ENCODE measurements at regions not wholly inside any gene's neighbourhood (a gene's known extent, or its start where the extent isn't known, plus 50 kb on each side); places are given as distances from the start of the nearest gene placed in this dataset.

DNA sequence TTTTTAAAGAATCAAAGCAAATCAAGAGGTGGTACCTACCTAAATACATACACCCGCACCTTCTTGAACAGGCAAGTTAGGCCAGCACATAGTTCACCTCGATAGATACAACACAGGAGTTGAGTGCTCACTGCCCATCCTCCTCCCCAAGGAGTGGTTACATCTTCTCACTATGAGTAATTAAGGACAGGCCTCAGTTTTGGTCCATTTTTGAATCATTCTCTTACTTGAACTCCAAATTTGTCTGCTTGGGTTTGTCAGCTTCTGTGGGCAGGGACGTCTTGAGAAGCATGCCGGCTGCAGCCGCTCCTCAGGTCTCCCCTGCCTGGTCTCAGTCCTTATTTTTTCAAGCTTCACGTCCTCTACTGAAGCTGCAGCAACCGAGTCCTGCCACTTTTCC lies 190.6 kb upstream of the RBPJ start:
- TF ChIP-seq, protein P1, sequence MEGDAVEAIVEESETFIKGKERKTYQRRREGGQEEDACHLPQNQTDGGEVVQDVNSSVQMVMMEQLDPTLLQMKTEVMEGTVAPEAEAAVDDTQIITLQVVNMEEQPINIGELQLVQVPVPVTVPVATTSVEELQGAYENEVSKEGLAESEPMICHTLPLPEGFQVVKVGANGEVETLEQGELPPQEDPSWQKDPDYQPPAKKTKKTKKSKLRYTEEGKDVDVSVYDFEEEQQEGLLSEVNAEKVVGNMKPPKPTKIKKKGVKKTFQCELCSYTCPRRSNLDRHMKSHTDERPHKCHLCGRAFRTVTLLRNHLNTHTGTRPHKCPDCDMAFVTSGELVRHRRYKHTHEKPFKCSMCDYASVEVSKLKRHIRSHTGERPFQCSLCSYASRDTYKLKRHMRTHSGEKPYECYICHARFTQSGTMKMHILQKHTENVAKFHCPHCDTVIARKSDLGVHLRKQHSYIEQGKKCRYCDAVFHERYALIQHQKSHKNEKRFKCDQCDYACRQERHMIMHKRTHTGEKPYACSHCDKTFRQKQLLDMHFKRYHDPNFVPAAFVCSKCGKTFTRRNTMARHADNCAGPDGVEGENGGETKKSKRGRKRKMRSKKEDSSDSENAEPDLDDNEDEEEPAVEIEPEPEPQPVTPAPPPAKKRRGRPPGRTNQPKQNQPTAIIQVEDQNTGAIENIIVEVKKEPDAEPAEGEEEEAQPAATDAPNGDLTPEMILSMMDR (IDR thresholded peaks at IDR 0.05; ENCODE audit: low read depth, low read length) = no peak
- DNase-seq (ENCODE audit: extremely low read depth, low read depth) = no peak

DNA sequence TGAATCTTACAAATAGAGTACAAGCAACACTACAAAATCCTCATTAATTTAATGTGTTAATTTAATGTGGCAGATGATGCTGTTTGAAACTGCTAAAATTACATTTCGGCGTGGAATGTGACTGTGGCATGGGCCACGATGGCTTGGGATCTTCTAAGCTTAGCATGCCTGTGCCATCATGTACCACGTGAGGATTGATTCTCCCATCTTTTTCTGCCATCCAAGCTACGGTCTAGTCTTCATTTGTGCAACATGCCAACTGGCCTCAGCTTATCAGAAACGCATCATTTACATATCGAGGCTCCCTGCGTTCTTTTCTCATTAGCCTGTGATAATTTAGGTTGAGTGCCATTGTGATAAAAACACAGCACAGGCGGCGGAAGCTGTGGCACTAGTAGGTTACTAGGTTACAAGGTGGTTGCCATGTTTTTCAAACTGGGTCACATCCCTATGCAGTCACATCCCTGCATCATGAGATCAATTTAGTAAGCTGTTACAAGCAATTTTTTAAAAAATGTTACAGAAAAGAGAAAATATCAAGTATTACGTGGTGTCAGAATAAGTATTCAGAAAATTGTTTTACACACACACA lies 189.9 kb upstream of the RBPJ start:
- DNase-seq (ENCODE audit: extremely low read depth, low read depth) = no peak
- TF ChIP-seq, protein P1 (IDR thresholded peaks at IDR 0.05; ENCODE audit: low read depth, low read length) = no peak

DNA sequence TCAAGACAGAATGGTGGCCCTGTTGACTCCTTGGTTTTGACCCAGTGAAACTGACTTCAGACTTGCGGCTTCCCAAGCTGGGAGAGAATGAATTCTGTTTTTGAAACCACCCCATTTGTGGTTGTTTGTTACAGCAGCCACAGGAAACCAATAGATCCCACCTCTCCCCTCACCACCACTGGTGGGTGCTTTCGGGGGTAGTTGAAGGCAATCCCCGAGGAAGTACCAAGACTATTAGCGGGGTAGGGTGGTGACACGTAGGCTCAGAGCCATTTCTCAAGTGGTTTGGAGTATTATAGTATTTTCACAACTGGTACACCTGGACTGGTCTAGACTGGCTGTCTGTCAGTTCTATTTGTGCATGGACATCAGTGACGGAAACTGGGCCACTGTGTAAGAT lies 189.1 kb upstream of the RBPJ start:
- no peak for DNase-seq (ENCODE audit: extremely low read depth, low read depth)
- TF ChIP-seq, protein P1 (IDR thresholded peaks at IDR 0.05; ENCODE audit: low read depth, low read length) = no peak

DNA sequence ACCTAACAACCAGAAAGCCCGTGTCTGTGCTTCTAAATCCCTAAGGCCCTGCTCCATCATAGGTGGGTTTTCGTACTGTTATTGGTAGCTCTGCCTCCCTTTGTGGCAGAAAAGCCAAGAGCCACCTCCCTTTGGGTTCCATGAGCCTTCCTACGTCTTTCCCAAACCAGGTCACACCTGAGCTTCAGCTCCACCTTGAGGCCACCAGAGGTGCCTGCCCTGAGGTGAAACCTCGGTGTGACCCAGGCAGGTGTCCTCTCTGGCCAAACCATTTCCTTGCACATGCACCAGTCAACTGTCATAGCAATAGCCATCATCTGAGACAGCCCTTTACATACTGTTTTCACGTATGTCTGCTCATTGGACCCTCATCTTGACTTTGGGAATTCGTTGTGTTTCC lies 188.0 kb upstream of the RBPJ start:
- no peak for DNase-seq (ENCODE audit: extremely low read depth, low read depth)
- TF ChIP-seq, protein P1 (IDR thresholded peaks at IDR 0.05; ENCODE audit: low read depth, low read length) = no peak

DNA sequence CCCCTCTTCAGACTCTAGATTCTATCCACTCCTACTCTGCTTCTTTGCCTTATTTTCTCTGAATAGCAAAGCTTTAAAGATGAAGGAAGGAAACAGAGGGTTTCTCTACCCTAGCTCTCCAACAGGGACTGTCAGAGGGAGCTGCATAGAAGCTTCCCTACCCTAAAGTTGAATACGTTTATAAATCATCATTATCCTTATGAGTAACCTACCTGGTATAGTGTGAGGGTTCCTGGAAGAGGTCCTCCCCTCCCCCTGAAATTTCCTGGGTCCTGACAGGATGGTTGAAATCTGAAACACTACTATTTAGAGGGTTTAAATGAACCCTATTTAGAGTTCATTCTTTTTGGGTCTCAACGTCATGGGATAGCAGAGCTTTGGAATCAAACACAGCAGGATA lies 187.0 kb upstream of the RBPJ start:
- no peak for DNase-seq (ENCODE audit: extremely low read depth, low read depth)
- TF ChIP-seq, protein P1 (IDR thresholded peaks at IDR 0.05; ENCODE audit: low read depth, low read length) = no peak

DNA sequence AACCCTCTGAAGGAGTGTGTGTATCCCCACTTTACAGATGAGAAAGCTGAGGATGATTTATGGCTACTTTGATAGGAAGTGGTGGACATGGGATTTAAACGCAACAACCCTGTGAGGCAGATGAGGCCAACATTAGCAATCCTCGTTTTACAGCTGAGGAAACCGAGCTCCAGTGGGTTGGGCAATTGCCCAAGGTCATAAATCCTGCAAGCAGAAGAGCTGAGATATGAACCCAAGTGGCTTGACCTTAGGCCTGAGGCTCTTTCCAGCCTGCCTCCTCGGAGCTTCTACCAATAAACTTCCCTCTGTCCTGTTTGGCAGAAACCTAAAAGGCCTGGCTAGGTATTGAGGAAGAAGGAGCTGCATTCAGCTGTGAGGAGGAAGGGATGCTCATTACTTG lies 185.5 kb upstream of the RBPJ start:
- no peak for DNase-seq (ENCODE audit: extremely low read depth, low read depth)
- TF ChIP-seq, protein P1 (IDR thresholded peaks at IDR 0.05; ENCODE audit: low read depth, low read length) = no peak

DNA sequence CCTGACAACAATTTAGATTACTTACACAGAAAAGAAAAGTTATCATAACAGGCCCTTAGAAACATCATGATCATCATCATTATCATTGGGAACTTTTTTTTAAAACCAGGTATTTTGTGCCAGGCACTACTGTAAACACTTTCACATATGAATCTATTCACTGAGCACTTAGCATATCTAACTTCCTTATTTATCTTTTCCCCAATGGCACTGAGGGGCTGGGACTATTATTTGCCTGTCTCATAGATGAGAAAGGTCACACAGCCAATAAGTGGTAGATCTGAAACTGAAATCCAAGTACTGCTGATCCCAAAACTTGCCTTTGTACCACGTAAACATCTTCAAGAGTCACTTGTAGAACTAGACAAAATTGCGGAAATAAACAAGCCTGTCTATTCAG lies 184.2 kb upstream of the RBPJ start:
- TF ChIP-seq, protein P1 (IDR thresholded peaks at IDR 0.05; ENCODE audit: low read depth, low read length) = no peak
- DNase-seq (ENCODE audit: extremely low read depth, low read depth) = no peak
